IMR-90 (cell line): ENCODE measurements at regions not wholly inside any gene's neighbourhood (a gene's known extent, or its start where the extent isn't known, plus 50 kb on each side); places are given as distances from the start of the nearest gene placed in this dataset.

ENCODE experiments used
- ATAC-seq: fragments of 200-7000 bp; cut with Tn5 transposase; 2 replicates; pipeline ENCODE4 v1.9.1; 2020; ENCODE audit warnings: low read depth, mild to moderate bottlenecking, moderate library complexity
- BruUV-seq: library from RNA; stranded (reverse); fragments of 400-500 nt; replicated peaks from 2 replicates; lab custom pipeline; 2021; lab: Mats Ljungman, UMichigan
- CTCF ChIA-PET: fragments of 300-600 bp; formaldehyde crosslinking; extraction: SDS; loops from one replicate; lab custom pipeline; 2021; ENCODE audit warnings: antibody characterized with exemption; lab: Yijun Ruan, JAX
- POLR2A ChIA-PET: fragments of 300-600 bp; sonication (Branson Sonifier 250); formaldehyde crosslinking; loops from one replicate; lab custom pipeline; 2022; ENCODE audit warnings: antibody characterized with exemption; ENCODE audit not compliant: unreplicated experiment; lab: Charles Lee
- DNase-seq: peaks from one replicate; pipeline ENCODE4 v3.0.0; 2013
- H2AFZ ChIP-seq: replicated peaks from 2 replicates; pipeline ENCODE3; 2013; ENCODE audit warnings: low read length, mild to moderate bottlenecking; ENCODE audit not compliant: poor library complexity
- H2AK5ac ChIP-seq: 2 replicates; pipeline ENCODE4 v1.6.1; 2013; ENCODE audit warnings: low read depth, low read length, inconsistent platforms
- H2AK9ac ChIP-seq: replicated peaks from 2 replicates; pipeline ENCODE3; 2013; ENCODE audit warnings: mild to moderate bottlenecking, low read depth, low read length, moderate library complexity; ENCODE audit not compliant: poor library complexity
- H2BK120ac ChIP-seq: 2 replicates; pipeline ENCODE4 v1.6.1; 2013; ENCODE audit warnings: low read depth, low read length, inconsistent platforms
- H2BK15ac ChIP-seq: 3 replicates; pipeline ENCODE4 v1.6.1; 2013; ENCODE audit warnings: low read depth, low read length, inconsistent platforms
- H2BK20ac ChIP-seq: 2 replicates; pipeline ENCODE4 v1.6.1; 2013; ENCODE audit warnings: low read depth, mild to moderate bottlenecking, inconsistent platforms, low read length, moderate library complexity
- H2BK5ac ChIP-seq: 2 replicates; pipeline ENCODE4 v1.6.1; 2013; ENCODE audit warnings: mild to moderate bottlenecking, low read depth, low read length, inconsistent platforms; ENCODE audit not compliant: poor library complexity, severe bottlenecking
- H3K14ac ChIP-seq: replicated peaks from 2 replicates; pipeline ENCODE4 v1.6.1; 2013; ENCODE audit warnings: low read depth, low read length, inconsistent platforms
- H3K18ac ChIP-seq: 2 replicates; pipeline ENCODE4 v1.6.1; 2013; ENCODE audit warnings: low read depth, low read length, control low read depth
- H3K23ac ChIP-seq: 2 replicates; pipeline ENCODE4 v1.6.1; 2013; ENCODE audit warnings: low read depth, low read length, inconsistent platforms
- H3K27ac ChIP-seq: 2 replicates; pipeline ENCODE4 v1.5.1; 2013; ENCODE audit warnings: mild to moderate bottlenecking, control low read depth, low read length; ENCODE audit not compliant: insufficient read depth
- H3K27me3 ChIP-seq: 2 replicates; pipeline ENCODE4 v1.6.1; 2013; ENCODE audit warnings: low read length; ENCODE audit not compliant: control insufficient read depth, insufficient read depth
- H3K36me3 ChIP-seq: 2 replicates; pipeline ENCODE4 v1.6.1; 2013; ENCODE audit warnings: low read length, mixed read lengths; ENCODE audit not compliant: control insufficient read depth, insufficient read depth
- H3K4ac ChIP-seq: 2 replicates; pipeline ENCODE4 v1.6.1; 2013; ENCODE audit warnings: low read depth, low read length, inconsistent platforms
- H3K4me1 ChIP-seq: 2 replicates; pipeline ENCODE4 v1.6.1; 2013; ENCODE audit warnings: low read length, mixed read lengths; ENCODE audit not compliant: control insufficient read depth, insufficient read depth
- H3K4me2 ChIP-seq: 2 replicates; pipeline ENCODE4 v1.6.1; 2013; ENCODE audit warnings: low read depth, mild to moderate bottlenecking, control low read depth, low read length, moderate library complexity
- H3K4me3 ChIP-seq: 2 replicates; pipeline ENCODE4 v1.5.1; 2013; ENCODE audit warnings: low read depth, mild to moderate bottlenecking, control low read depth, low read length, moderate library complexity; ENCODE audit not compliant: insufficient read depth
- H3K56ac ChIP-seq: 2 replicates; pipeline ENCODE4 v1.6.1; 2013; ENCODE audit warnings: low read length, inconsistent platforms; ENCODE audit not compliant: insufficient read depth; ENCODE audit errors: extremely low read depth
- H3K79me1 ChIP-seq, 2 experiments: 2 replicates each; pipeline ENCODE4 v1.6.1; 2013; ENCODE audit warnings: low read length in 2 of 2, inconsistent platforms in 1 of 2, low read depth in 1 of 2
- H3K9ac ChIP-seq: 2 replicates; pipeline ENCODE4 v1.6.1; 2013; ENCODE audit warnings: low read depth, low read length, control low read depth
- H3K9me1 ChIP-seq: 2 replicates; pipeline ENCODE4 v1.6.1; 2013; ENCODE audit warnings: low read length, inconsistent platforms; ENCODE audit not compliant: insufficient read depth
- H3K9me3 ChIP-seq: 2 replicates; pipeline ENCODE4 v1.6.1; 2013; ENCODE audit warnings: low read length; ENCODE audit not compliant: control insufficient read depth, insufficient read depth
- H4K20me1 ChIP-seq: 2 replicates; pipeline ENCODE4 v1.6.1; 2013; ENCODE audit warnings: low read length, inconsistent platforms; ENCODE audit not compliant: insufficient read depth
- H4K5ac ChIP-seq: 2 replicates; pipeline ENCODE4 v1.6.1; 2013; ENCODE audit warnings: mild to moderate bottlenecking, low read depth, low read length, control low read depth
- H4K8ac ChIP-seq, 2 experiments: 2 replicates each; pipeline ENCODE4 v1.6.1; 2013; ENCODE audit warnings: low read depth in 2 of 2, low read length in 2 of 2, control low read depth in 1 of 2, inconsistent platforms in 1 of 2
- H4K91ac ChIP-seq: 2 replicates; pipeline ENCODE4 v1.6.1; 2013; ENCODE audit warnings: low read depth, low read length, inconsistent platforms; ENCODE audit not compliant: insufficient read depth
- BHLHE40 ChIP-seq: fragments of 150-350 bp; IDR thresholded peaks from 2 replicates; pipeline ENCODE4 v1.6.1; 2016; ENCODE audit warnings: mild to moderate bottlenecking, low read depth, low read length
- CEBPB ChIP-seq: IDR thresholded peaks from 2 replicates; pipeline ENCODE4 v1.6.1; 2012; ENCODE audit warnings: low read depth, low read length, improper control_type of control experiment
- CHD1 ChIP-seq: IDR thresholded peaks from 2 replicates; pipeline ENCODE4 v1.6.1; 2012; ENCODE audit warnings: low read depth, low read length, improper control_type of control experiment
- FOS ChIP-seq: fragments of 150-350 bp; IDR thresholded peaks from 2 replicates; pipeline ENCODE4 v1.6.1; 2016; ENCODE audit warnings: low read depth, low read length
- MAFK ChIP-seq: IDR thresholded peaks from 2 replicates; pipeline ENCODE4 v1.6.1; 2012; ENCODE audit warnings: low read depth, low read length, improper control_type of control experiment
- MAZ ChIP-seq: IDR thresholded peaks from 2 replicates; pipeline ENCODE4 v1.6.1; 2012; ENCODE audit warnings: low read depth, mild to moderate bottlenecking, low read length, improper control_type of control experiment, moderate library complexity, borderline replicate concordance
- MXI1 ChIP-seq: IDR thresholded peaks from 2 replicates; pipeline ENCODE4 v1.6.1; 2012; ENCODE audit warnings: low read depth, mild to moderate bottlenecking, low read length, moderate library complexity, borderline replicate concordance
- NFE2L2 ChIP-seq: fragments of 150-350 bp; IDR thresholded peaks from 2 replicates; pipeline ENCODE4 v1.6.1; 2016; ENCODE audit warnings: low read depth, mild to moderate bottlenecking, low read length
- POLR2A ChIP-seq: IDR thresholded peaks from 2 replicates; pipeline ENCODE4 v1.6.1; 2012; ENCODE audit warnings: mild to moderate bottlenecking, low read depth, low read length
- RAD21 ChIP-seq: IDR thresholded peaks from 2 replicates; pipeline ENCODE4 v1.6.1; 2012; ENCODE audit warnings: low read length, improper control_type of control experiment
- RCOR1 ChIP-seq: IDR thresholded peaks from 2 replicates; pipeline ENCODE4 v1.6.1; 2012; ENCODE audit warnings: mild to moderate bottlenecking, low read length, improper control_type of control experiment; ENCODE audit not compliant: insufficient replicate concordance
- RFX5 ChIP-seq: IDR thresholded peaks from 2 replicates; pipeline ENCODE4 v1.8.0; 2012; ENCODE audit warnings: low read depth, mild to moderate bottlenecking, low read length, moderate library complexity
- SMC3 ChIP-seq: fragments of 150-350 bp; IDR thresholded peaks from 2 replicates; pipeline ENCODE4 v1.6.1; 2016; ENCODE audit warnings: low read depth, mild to moderate bottlenecking, antibody characterized with exemption, low read length, moderate library complexity
- WGBS, 2 experiments: methylation state at CpG; one replicate each; pipeline versions ENCODE4 v1.1.5 to v1.1.7; 2013; ENCODE audit warnings: missing lambda C conversion rate in 2 of 2; ENCODE audit not compliant: insufficient read length in 1 of 2; ENCODE audit errors: extremely low coverage in 2 of 2; 5-methylcytosine and 5-hydroxymethylcytosine counted together
- dilution Hi-C: fragments of 300-500 bp; cut with HindIII; formaldehyde crosslinking; loops from one replicate; pipeline ENCODE4 v1.14.3; 2018; ENCODE audit warnings: low sequenced_read_pairs; ENCODE audit not compliant: unreplicated experiment
- in situ Hi-C: fragments of 300-500 bp; cut with MboI; formaldehyde crosslinking; loops from 3 replicates; pipeline ENCODE4 v1.14.3; 2019; ENCODE audit warnings: low sequenced_read_pairs, inconsistent platforms, mixed read lengths
- intact Hi-C: fragments of 100-400 bp; cut with micrococcal nuclease; formaldehyde crosslinking; loops from 2 replicates; pipeline ENCODE4 v1.10.0; 2022
- TF ChIP-seq, protein P1 (sequence below): fragments of 150-350 bp; IDR thresholded peaks from 2 replicates; pipeline ENCODE4 v1.6.1; 2016; ENCODE audit warnings: low read depth, mild to moderate bottlenecking, low read length, moderate library complexity, borderline replicate concordance
- TF ChIP-seq, protein P2 (sequence below): fragments of 150-350 bp; IDR thresholded peaks from 2 replicates; pipeline ENCODE4 v1.6.1; 2017; ENCODE audit warnings: mild to moderate bottlenecking, antibody characterized with exemption, low read length, low read depth
- TF ChIP-seq, protein P3 (sequence below): conservative IDR thresholded peaks from 2 replicates; pipeline ENCODE4 v1.5.1; 2012; ENCODE audit warnings: mild to moderate bottlenecking, low read depth, low read length, improper control_type of control experiment

DNA sequence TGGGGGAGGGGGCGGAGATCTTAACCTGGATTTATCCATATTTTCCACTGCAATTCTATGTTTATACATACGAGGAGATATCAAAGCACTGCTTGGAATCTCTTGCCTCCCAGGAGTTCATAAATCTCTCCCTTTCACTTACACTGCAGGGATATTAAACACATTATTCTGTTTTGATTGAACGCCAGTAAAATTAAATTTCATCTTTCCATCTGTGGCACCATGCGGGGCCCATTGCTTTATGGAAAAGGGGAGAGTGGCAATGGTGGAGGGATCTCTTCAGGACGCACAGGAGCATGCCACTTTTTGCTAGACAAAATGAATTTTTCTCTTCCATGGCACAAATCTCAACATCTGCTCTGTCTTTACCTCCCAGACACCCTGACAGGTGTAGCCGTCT lies 648.0 kb upstream of the PLXNA2 start:
- dilution Hi-C loops (no loop called here), intact Hi-C loops (no loop called here), in situ Hi-C loops (no loop called here)
- H3K9me3 ChIP-seq: peaks cover 4% of the 10 kb centered on the region
- H4K91ac ChIP-seq: no peak overlapping the region
- H2BK20ac ChIP-seq: no peak overlapping the region
- H3K4me3 ChIP-seq: no peak overlapping the region
- no peak overlapping the region for H2BK5ac ChIP-seq
- WGBS, 2 experiments: no CpG with 5 or more reads among the region's 6 CpGs
- H3K27ac ChIP-seq: no peak overlapping the region
- H3K14ac ChIP-seq: no peak overlapping the region
- no peak overlapping the region for H3K9ac ChIP-seq
- no peak overlapping the region for H4K8ac ChIP-seq
- no peak overlapping the region for H2AFZ ChIP-seq
- H3K4me1 ChIP-seq: no peaks in the 10 kb centered on the region
- BruUV-seq: no TSS peak
- ChIA-PET CTCF (no interaction called here), POLR2A (no interaction called here)
- no peak overlapping the region for H4K5ac ChIP-seq
- H2BK120ac ChIP-seq: no peak overlapping the region
- H3K4ac ChIP-seq: no peak overlapping the region
- no peak overlapping the region for H3K56ac ChIP-seq
- H2BK15ac ChIP-seq: no peak overlapping the region
- no peaks in the 10 kb centered on the region for H4K20me1 ChIP-seq
- H3K79me1 ChIP-seq: no peaks in the 10 kb centered on the region
- no peaks in the 10 kb centered on the region for H3K36me3 ChIP-seq
- no peak for DNase-seq
- no peak overlapping the region for H2AK5ac ChIP-seq
- H3K18ac ChIP-seq: no peak overlapping the region
- H2AK9ac ChIP-seq: no peak overlapping the region
- H3K4me2 ChIP-seq: no peak overlapping the region
- TF ChIP-seq CEBPB (no peak), NFE2L2 (no peak), BHLHE40 (no peak), MAZ (no peak), FOS (no peak), POLR2A (no peak), RAD21 (no peak), RFX5 (no peak), SMC3 (no peak), CHD1 (no peak), MXI1 (no peak), MAFK (no peak), RCOR1 (no peak)
- TF ChIP-seq, protein P1, sequence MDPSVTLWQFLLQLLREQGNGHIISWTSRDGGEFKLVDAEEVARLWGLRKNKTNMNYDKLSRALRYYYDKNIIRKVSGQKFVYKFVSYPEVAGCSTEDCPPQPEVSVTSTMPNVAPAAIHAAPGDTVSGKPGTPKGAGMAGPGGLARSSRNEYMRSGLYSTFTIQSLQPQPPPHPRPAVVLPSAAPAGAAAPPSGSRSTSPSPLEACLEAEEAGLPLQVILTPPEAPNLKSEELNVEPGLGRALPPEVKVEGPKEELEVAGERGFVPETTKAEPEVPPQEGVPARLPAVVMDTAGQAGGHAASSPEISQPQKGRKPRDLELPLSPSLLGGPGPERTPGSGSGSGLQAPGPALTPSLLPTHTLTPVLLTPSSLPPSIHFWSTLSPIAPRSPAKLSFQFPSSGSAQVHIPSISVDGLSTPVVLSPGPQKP: no peak
- TF ChIP-seq, protein P2, sequence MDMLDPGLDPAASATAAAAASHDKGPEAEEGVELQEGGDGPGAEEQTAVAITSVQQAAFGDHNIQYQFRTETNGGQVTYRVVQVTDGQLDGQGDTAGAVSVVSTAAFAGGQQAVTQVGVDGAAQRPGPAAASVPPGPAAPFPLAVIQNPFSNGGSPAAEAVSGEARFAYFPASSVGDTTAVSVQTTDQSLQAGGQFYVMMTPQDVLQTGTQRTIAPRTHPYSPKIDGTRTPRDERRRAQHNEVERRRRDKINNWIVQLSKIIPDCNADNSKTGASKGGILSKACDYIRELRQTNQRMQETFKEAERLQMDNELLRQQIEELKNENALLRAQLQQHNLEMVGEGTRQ: no peak
- TF ChIP-seq, protein P3, sequence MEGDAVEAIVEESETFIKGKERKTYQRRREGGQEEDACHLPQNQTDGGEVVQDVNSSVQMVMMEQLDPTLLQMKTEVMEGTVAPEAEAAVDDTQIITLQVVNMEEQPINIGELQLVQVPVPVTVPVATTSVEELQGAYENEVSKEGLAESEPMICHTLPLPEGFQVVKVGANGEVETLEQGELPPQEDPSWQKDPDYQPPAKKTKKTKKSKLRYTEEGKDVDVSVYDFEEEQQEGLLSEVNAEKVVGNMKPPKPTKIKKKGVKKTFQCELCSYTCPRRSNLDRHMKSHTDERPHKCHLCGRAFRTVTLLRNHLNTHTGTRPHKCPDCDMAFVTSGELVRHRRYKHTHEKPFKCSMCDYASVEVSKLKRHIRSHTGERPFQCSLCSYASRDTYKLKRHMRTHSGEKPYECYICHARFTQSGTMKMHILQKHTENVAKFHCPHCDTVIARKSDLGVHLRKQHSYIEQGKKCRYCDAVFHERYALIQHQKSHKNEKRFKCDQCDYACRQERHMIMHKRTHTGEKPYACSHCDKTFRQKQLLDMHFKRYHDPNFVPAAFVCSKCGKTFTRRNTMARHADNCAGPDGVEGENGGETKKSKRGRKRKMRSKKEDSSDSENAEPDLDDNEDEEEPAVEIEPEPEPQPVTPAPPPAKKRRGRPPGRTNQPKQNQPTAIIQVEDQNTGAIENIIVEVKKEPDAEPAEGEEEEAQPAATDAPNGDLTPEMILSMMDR: no peak
- no peak overlapping the region for H3K23ac ChIP-seq
- no peaks in the 10 kb centered on the region for H3K9me1 ChIP-seq
- no peak for ATAC-seq
- no peaks in the 10 kb centered on the region for H3K27me3 ChIP-seq
